Mucosa of rectum (tissue), 2 donors: ENCODE measurements at regions not wholly inside any gene's neighbourhood (a gene's known extent, or its start where the extent isn't known, plus 50 kb on each side); places are given as distances from the start of the nearest gene placed in this dataset.

ENCODE experiments used
- H3K27ac ChIP-seq, 2 donors: one replicate each; pipeline ENCODE4 v1.7.0; 2013; ENCODE audit warnings: inconsistent platforms in 2 of 2, low read depth in 2 of 2, low read length in 2 of 2
- H3K27me3 ChIP-seq, 2 donors: one replicate each; pipeline ENCODE4 v1.7.0; 2013; ENCODE audit warnings: low read length in 2 of 2; ENCODE audit not compliant: control insufficient read depth in 2 of 2, insufficient read depth in 2 of 2
- H3K36me3 ChIP-seq, 2 donors: one replicate each; pipeline ENCODE4 v1.7.0; 2013; ENCODE audit warnings: low read length in 2 of 2; ENCODE audit not compliant: control insufficient read depth in 2 of 2, insufficient read depth in 2 of 2
- H3K4me1 ChIP-seq, 2 donors: one replicate each; pipeline ENCODE4 v1.7.0; 2013; ENCODE audit warnings: low read length in 2 of 2, mild to moderate bottlenecking in 1 of 2; ENCODE audit not compliant: control insufficient read depth in 2 of 2, insufficient read depth in 2 of 2
- H3K4me3 ChIP-seq, 2 donors: one replicate each; pipeline ENCODE4 v1.7.0; 2013; ENCODE audit warnings: low read length in 2 of 2
- H3K9ac ChIP-seq, 2 donors: one replicate each; pipeline ENCODE4 v1.7.0; 2013; ENCODE audit warnings: low read length in 2 of 2, low read depth in 1 of 2, mild to moderate bottlenecking in 1 of 2
- H3K9me3 ChIP-seq, 2 donors: one replicate each; pipeline ENCODE4 v1.7.0; 2013; ENCODE audit warnings: low read length in 2 of 2; ENCODE audit not compliant: control insufficient read depth in 2 of 2
- donor health status: healthy.
- donor health status: Normal muscosa, but diverticular disease.

DNA sequence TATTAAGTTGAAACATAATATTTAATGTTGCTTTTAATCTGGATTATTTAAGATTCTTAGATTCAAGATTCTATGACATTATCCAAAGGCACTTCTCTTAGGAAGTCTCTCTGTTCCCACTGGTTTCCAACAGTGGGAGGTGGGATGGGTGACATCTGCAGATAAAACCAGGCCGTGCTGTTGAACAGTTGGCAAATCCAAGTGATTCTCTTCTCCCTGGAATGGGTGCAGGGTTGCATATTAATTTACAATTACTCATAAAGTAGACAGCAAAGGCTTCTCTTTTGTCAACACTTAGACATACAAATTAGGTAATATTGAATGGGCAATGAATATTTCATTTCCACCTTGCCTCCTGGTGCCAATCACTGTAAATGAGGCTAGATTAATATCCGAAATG lies 233.7 kb upstream of the IL12B start:
- Histone ChIP-seq H3K27ac (no peak overlapping the region), H3K9ac (no peak overlapping the region), H3K36me3 (no peaks in the 10 kb centered on the region), H3K4me1 (no peaks in the 10 kb centered on the region), H3K27me3 (no peaks in the 10 kb centered on the region), H3K4me3 (no peak overlapping the region), H3K9me3 (no peaks in the 10 kb centered on the region)

DNA sequence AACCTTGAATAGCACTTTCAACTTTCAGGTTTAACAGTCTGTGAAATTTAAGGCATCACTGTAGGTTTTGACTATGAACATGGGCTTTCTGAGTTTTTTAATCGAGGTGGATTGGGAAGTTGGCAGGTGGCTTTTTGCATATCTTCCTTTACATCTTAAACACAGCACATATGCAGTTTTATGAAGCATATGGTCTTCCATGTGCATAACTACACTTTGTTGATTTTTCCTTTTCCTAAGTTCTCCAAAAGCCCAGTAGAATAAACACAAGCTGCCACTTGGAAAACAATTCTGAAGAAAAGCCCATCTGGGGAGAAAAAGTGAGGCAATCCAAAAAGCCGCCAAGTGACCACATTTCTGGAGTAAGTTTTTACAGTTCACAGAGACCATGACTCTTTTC lies 236.5 kb upstream of the IL12B start:
- H3K36me3 ChIP-seq, result no peaks in the 10 kb centered on the region
- H3K27ac ChIP-seq, result no peak overlapping the region
- no peaks in the 10 kb centered on the region for H3K27me3 ChIP-seq
- no peaks in the 10 kb centered on the region for H3K9me3 ChIP-seq
- H3K4me1 ChIP-seq, result no peaks in the 10 kb centered on the region
- H3K4me3 ChIP-seq, result no peak overlapping the region
- no peak overlapping the region for H3K9ac ChIP-seq

DNA sequence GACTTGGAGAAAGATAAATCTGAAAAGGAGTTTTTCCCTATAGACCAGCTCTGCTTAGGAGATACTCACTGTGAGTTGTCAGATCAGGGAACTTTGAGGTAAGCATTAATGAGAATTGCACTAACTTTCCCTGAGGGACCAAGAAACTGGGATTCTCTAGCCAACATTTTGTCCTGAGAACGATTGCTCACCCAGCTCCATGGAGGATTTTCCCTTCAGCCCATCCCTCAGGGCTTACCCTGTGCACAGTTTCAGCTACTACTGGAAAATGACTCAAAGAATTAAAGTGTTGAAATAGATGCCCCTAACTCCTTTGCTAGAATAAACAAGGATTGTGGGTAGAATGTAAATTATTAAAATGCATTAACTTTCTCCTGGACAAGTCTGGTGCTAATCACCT lies 237.2 kb upstream of the IL12B start:
- no peaks in the 10 kb centered on the region for H3K9me3 ChIP-seq
- H3K27me3 ChIP-seq, result no peaks in the 10 kb centered on the region
- H3K4me3 ChIP-seq, result no peak overlapping the region
- no peaks in the 10 kb centered on the region for H3K4me1 ChIP-seq
- no peak overlapping the region for H3K27ac ChIP-seq
- H3K9ac ChIP-seq, result no peak overlapping the region
- no peaks in the 10 kb centered on the region for H3K36me3 ChIP-seq

- Histone ChIP-seq H3K9me3 (no peaks in the 10 kb centered on the region), H3K4me3 (no peak overlapping the region), H3K27me3 (no peaks in the 10 kb centered on the region), H3K36me3 (no peaks in the 10 kb centered on the region), H3K9ac (no peak overlapping the region), H3K27ac (no peak overlapping the region), H3K4me1 (no peaks in the 10 kb centered on the region)
Measured at GRCh38 chr5:159571501-159572244, 241.4 kb upstream of the IL12B start.

GRCh38 chr5:159576902-159577301 lies 246.6 kb upstream of the IL12B start:
- no peak overlapping the region for H3K4me3 ChIP-seq
- H3K27me3 ChIP-seq, result no peaks in the 10 kb centered on the region
- no peaks in the 10 kb centered on the region for H3K36me3 ChIP-seq
- H3K9me3 ChIP-seq, result no peaks in the 10 kb centered on the region
- no peak overlapping the region for H3K9ac ChIP-seq
- H3K4me1 ChIP-seq, result no peaks in the 10 kb centered on the region
- H3K27ac ChIP-seq, result no peak overlapping the region

DNA sequence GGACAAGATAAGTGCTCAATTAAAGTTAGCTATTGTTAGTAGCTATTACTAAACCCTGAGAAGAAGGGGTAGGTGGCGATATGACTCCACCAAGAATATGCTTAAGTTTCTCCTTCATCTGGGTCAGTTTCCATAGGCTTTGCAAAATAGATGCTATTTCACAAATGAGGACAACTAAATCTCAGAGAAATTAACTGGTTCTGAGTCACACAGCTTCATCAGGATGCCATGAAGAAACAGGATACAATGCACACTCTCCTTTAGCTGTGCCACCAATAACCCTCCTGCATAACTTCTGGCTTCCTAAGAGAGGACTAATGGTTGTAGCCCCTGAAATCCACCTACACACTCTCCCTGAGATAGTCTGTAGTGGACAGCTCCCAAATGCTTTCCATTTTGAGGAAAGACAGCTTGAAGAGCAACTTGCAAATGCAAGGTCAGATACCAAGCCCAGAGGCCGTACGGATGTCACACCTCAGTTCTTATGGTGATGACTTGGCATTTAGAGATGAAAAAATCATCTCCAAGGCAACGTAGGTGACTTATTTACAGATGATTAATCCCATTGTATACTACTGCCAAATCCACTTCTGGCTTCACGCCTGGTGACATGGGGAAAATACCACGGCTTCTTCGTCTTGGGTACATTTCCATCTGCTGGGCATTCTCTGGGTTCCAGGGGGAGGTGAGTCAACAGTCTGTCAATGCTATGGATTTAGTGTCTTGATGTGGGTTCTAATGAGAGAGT lies 251.4 kb upstream of the IL12B start:
- Histone ChIP-seq H3K27ac (no peak overlapping the region), H3K4me1 (no peaks in the 10 kb centered on the region), H3K27me3 (no peaks in the 10 kb centered on the region), H3K9me3 (no peaks in the 10 kb centered on the region), H3K9ac (no peak overlapping the region), H3K4me3 (no peak overlapping the region), H3K36me3 (no peaks in the 10 kb centered on the region)

- Histone ChIP-seq H3K4me1 (no peaks in the 10 kb centered on the region), H3K9ac (no peak overlapping the region), H3K9me3 (no peaks in the 10 kb centered on the region), H3K27me3 (no peaks in the 10 kb centered on the region), H3K36me3 (no peaks in the 10 kb centered on the region), H3K4me3 (no peak overlapping the region), H3K27ac (no peak overlapping the region)
Measured at GRCh38 chr5:159582756-159583541, 252.7 kb upstream of the IL12B start.

DNA sequence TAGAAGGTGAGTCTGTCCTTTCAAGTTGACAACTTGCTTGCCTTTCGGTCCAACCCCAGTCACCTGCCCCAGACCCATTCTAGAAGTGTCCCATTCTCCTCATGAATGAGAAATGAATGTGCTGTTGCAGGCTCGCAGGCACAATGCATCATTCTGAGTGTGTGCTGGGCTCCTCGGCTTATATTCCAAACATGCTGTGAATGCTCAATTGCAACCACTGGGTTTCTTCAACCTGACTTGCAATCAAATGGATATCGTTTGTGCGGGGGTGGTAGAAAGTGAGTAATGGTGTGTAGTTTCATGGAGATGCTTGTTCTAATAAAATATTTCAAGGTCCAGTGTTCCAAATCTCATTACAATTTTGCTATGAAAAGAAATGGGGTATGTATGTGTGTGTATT lies 256.6 kb upstream of the IL12B start:
- Histone ChIP-seq H3K27me3 (no peaks in the 10 kb centered on the region), H3K36me3 (no peaks in the 10 kb centered on the region), H3K4me3 (no peak overlapping the region), H3K4me1 (no peaks in the 10 kb centered on the region), H3K9ac (no peak overlapping the region), H3K27ac (no peak overlapping the region), H3K9me3 (no peaks in the 10 kb centered on the region)

DNA sequence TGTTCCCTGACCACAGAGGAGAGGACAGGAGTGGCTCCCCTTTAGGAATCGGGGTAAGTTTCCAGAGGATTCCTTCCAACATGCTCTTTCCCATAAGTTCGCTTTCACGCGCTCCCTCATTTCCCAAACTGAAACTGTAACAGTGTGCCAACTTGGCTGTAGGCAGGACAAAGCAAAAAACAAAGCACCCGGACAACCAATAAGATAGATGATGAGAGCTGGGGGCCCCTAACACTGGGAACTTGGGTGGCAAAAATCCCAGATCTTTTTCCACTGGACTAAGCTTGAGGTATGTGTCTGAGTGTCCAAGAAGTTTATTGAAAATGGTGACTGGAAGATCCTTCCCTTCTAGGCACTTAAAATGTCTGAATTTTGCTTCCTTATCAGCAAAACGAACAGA lies 258.7 kb upstream of the IL12B start:
- no peak overlapping the region for H3K4me3 ChIP-seq
- no peak overlapping the region for H3K27ac ChIP-seq
- H3K9ac ChIP-seq, result no peak overlapping the region
- H3K4me1 ChIP-seq, result no peaks in the 10 kb centered on the region
- no peaks in the 10 kb centered on the region for H3K27me3 ChIP-seq
- H3K36me3 ChIP-seq, result no peaks in the 10 kb centered on the region
- H3K9me3 ChIP-seq, result no peaks in the 10 kb centered on the region

- no peak overlapping the region for H3K9ac ChIP-seq
- no peaks in the 10 kb centered on the region for H3K9me3 ChIP-seq
- no peak overlapping the region for H3K27ac ChIP-seq
- no peak overlapping the region for H3K4me3 ChIP-seq
- H3K36me3 ChIP-seq, result no peaks in the 10 kb centered on the region
- H3K27me3 ChIP-seq, result no peaks in the 10 kb centered on the region
- no peaks in the 10 kb centered on the region for H3K4me1 ChIP-seq
Measured at GRCh38 chr5:159593518-159594073, 263.3 kb upstream of the IL12B start.
